ENCODE measurements at regions not wholly inside any gene's neighbourhood (a gene's known extent, or its start where the extent isn't known, plus 50 kb on each side); places are given as distances from the start of the nearest gene placed in this dataset.
"Not testable (repeated sequence)": the region's sequence is repeated elsewhere in the genome, so short reads cannot be mapped to it uniquely, and the experiment has no call there.

- DNase-seq = no peak
These were observed 771.4 kb downstream of the AACS start for GRCh38 chr12:125836647-125837046.

GRCh38 chr12:125841332-125841731 lies 776.1 kb downstream of the AACS start:
- DNase-seq = no peak

DNA sequence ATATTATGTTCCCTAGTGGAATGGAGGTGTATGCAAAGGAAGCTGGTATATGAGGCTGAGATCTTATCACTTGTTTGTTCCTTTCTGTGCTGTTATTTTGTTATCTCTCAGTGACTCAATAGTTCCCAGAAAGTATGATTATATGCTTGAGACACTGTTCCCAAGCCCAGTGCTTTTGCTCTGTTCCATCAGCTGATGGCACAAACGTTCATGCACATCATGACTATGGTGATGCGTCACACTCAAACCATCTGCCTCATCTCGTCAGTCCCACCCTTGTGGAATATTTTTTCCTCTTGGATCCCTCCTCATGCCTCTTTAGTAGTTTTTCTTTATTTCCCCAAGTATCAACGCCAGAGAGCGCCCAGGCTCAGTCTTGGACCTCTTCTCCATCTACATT lies 786.9 kb downstream of the AACS start:
- no peak for DNase-seq

- no peak for DNase-seq
These were observed 787.4 kb downstream of the AACS start for GRCh38 chr12:125852679-125853078.

- no peak for DNase-seq
These were observed 788.4 kb downstream of the AACS start for GRCh38 chr12:125853670-125854069.

DNA sequence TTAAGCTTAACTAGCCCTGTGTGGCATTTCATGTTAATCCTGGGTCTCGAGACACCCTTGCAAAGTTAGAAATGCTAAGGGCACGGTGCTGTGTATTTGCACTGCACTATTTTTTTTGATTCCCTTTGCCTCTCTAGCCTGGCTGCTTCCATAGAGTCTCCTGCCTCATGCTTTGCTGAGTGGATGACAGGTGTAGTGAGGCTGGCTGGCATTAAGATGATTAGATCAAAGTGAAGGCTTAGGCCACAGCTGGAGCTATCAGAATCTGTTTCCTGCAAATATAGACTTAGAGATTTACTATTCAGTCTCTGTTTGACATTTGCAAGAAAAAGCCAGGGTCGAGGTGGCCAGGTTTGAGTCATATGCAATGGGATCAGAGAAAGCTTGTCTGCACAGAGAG lies 791.1 kb downstream of the AACS start:
- no peak for DNase-seq

- no peak for DNase-seq
These were observed 791.7 kb downstream of the AACS start for GRCh38 chr12:125856896-125857295.

DNA sequence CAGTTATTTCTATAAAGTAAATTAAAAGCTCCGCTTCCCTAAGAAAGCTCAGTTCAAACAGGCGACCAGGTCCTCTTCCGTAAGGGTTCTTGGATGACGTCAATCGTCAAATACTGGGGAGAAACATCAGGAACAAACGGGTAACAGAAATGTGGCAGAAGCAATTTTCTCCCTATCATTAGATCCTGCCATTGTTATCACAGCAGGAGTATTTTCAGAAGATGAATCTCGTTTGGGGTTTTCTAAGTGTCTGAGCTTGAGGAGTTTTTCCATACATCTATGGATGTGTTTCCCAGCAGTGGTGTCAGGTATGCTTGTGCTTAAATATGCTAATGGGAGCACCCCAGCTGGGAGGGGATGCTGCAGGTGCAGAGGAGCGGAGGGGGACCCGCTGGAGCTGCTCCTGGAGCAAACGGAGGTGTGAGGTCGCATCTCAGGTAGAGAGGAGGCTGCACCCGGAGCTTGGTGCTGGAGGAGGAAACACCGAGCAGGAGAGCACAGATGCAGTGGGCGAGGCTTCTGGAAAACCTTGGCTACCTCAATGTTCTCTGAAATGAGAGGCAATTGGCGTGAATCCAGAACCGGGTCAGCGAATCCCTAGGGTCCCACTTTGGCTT lies 795.5 kb downstream of the AACS start:
- DNase-seq = no peak

GRCh38 chr12:125861299-125862281 lies 796.4 kb downstream of the AACS start:
- DNase-seq = no peak

GRCh38 chr12:125865236-125865635 lies 800.0 kb downstream of the AACS start:
- DNase-seq = not testable (repeated sequence)

- no peak for DNase-seq
These were observed 806.8 kb downstream of the AACS start for GRCh38 chr12:125871811-125872594.

GRCh38 chr12:125873016-125873415 lies 807.8 kb downstream of the AACS start:
- no peak for DNase-seq

DNA sequence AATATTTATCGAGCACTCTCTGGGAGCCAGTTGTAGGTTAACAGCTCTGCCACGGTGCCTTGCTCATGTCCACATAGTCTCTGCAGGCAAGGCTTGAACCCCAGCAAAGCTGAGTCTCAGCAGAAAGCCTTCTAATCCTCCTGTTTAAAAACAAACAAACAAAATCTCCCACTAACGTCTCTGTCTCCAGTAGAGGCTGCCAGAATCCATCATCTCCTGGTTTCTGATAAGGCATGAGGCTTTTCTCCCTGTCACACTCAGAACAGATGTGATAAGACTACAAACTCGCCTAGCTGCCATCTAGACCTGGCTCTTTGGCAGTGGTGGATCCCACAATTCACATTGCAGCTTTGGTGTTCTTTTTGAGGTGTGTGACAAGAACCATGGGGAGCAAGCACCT lies 813.2 kb downstream of the AACS start:
- no peak for DNase-seq

DNA sequence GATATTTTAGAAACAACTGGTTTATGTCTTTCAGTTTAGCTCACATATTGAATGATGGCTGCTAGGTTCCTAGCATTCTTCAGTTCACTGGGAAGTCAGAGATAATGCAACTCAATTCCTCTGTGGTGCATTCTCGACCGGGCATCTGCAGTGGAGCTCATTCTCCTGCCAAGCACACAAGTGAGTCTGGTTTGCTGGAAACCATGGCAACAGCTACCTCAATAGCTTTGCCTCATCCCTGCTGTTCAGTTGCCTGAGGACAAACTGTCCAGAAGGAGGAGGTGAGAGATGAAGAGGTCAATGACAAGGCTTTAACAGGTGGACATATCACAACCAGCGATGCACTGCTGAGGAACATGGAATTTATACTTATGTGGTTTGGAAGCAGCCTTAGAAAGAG lies 816.9 kb downstream of the AACS start:
- DNase-seq = no peak

GRCh38 chr12:125888921-125889320 lies 823.7 kb downstream of the AACS start:
- no peak for DNase-seq

GRCh38 chr12:125889742-125890141 lies 824.5 kb downstream of the AACS start:
- DNase-seq = no peak

DNA sequence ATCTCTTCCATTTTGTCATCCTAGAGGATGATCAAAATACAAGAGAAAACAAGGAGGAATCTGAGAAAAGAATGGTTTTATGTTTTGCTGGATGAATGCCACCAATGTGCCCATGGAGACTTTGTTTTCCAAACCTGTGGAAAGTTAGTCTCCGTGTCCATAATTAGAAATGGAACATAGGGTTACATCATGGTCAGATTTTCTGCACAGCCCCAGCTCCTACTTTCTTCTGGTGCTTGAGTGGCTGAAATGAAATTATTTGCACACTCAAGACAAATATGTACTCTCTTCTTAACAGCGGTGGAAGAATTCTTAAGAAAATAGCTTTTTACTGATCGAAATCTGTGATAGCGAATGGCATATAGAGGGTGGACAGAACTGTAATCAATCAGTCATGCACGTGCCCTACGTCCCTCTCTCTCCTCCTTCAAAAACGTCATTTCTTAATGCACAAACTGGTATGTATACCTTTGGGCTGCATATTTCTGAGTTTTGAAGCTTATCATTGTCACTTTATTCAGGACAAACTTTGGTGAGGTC lies 825.2 kb downstream of the AACS start:
- no peak for DNase-seq

- DNase-seq = no peak
These were observed 825.7 kb downstream of the AACS start for GRCh38 chr12:125890971-125891370.

- DNase-seq = no peak
These were observed 827.0 kb downstream of the AACS start for GRCh38 chr12:125892276-125892675.

GRCh38 chr12:125902991-125903390 lies 837.8 kb downstream of the AACS start:
- no peak for DNase-seq

- DNase-seq = no peak
These were observed 842.1 kb downstream of the AACS start for GRCh38 chr12:125907351-125907750.

DNA sequence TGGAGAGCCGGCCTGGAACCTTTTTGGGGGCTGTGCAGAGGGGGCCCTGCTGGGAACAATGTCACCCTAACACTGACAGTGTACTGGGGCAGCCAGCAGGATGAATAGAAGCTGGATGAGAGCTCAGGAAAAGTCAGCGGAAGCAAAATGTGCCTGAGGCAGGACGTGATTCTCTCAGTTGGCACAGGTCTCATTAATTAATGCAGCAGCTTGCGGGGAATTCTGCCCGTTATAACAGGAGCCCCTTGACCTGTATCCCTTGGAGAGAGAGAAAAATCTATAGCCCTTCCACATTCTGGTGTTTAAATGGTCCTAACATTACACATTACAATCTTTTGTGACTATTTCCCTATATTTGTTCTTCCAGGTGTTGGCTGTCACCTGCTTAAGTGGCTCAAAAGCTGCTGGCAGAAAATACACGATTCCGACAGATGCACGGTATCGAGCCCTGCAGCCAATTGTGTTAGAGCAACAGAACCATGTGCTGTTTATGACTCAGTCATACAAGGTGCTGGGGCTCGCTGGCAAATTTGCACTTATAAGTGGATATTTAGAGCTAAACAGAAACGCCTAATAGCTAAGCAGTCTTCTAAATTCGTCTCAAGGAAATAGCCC lies 854.7 kb downstream of the AACS start:
- no peak for DNase-seq

GRCh38 chr12:125922330-125922729 lies 857.1 kb downstream of the AACS start:
- no peak for DNase-seq

Measured in DMS79 (cell line).